GM21825 (cell line): ENCODE measurements at regions not wholly inside any gene's neighbourhood (a gene's known extent, or its start where the extent isn't known, plus 50 kb on each side); places are given as distances from the start of the nearest gene placed in this dataset.

Experiments
- ATAC-seq: cut with Tn5 transposase; IDR thresholded peaks from one replicate; pipeline ENCODE4 v1.9.1; 2021; ENCODE audit warnings: mild to moderate bottlenecking, moderate library complexity; ENCODE audit not compliant: unreplicated experiment

- ATAC-seq = no peak
These were observed 126.7 kb upstream of the AGA start for GRCh38 chr4:177568931-177569330.

GRCh38 chr4:177569434-177569833, 127.2 kb upstream of the AGA start:
- no peak for ATAC-seq

- ATAC-seq = no peak
These were observed 131.3 kb upstream of the AGA start for GRCh38 chr4:177573507-177573906.

GRCh38 chr4:177574446-177574845, 132.2 kb upstream of the AGA start:
- ATAC-seq = no peak

GRCh38 chr4:177579649-177580048, 137.4 kb upstream of the AGA start:
- ATAC-seq = no peak

- no peak for ATAC-seq
These were observed 140.8 kb upstream of the AGA start for GRCh38 chr4:177582992-177583391.

- ATAC-seq = no peak
These were observed 145.8 kb upstream of the AGA start for GRCh38 chr4:177587989-177588388.

- no peak for ATAC-seq
These were observed 153.1 kb upstream of the AGA start for GRCh38 chr4:177595386-177595785.

GRCh38 chr4:177596035-177596434, 153.8 kb upstream of the AGA start:
- ATAC-seq = no peak

- no peak for ATAC-seq
These were observed 154.8 kb upstream of the AGA start for GRCh38 chr4:177596991-177597390.

- ATAC-seq = no peak
These were observed 163.0 kb upstream of the AGA start for GRCh38 chr4:177605252-177605651.

GRCh38 chr4:177607111-177607573, 164.9 kb upstream of the AGA start:
- ATAC-seq = no peak

GRCh38 chr4:177611974-177612664, 169.9 kb upstream of the AGA start:
- no peak for ATAC-seq

- no peak for ATAC-seq
These were observed 170.4 kb upstream of the AGA start for GRCh38 chr4:177612684-177613083.

- no peak for ATAC-seq
These were observed 190.2 kb upstream of the AGA start for GRCh38 chr4:177632481-177632880.

GRCh38 chr4:177638871-177639270, 196.6 kb upstream of the AGA start:
- no peak for ATAC-seq

GRCh38 chr4:177640864-177641263, 198.6 kb upstream of the AGA start:
- no peak for ATAC-seq

GRCh38 chr4:177660223-177660622, 218.0 kb upstream of the AGA start:
- ATAC-seq = no peak

GRCh38 chr4:177667687-177668086, 225.4 kb upstream of the AGA start:
- no peak for ATAC-seq

GRCh38 chr4:177671387-177671786, 229.2 kb upstream of the AGA start:
- ATAC-seq = no peak

GRCh38 chr4:177671845-177672244, 229.6 kb upstream of the AGA start:
- ATAC-seq = no peak

- no peak for ATAC-seq
These were observed 231.8 kb upstream of the AGA start for GRCh38 chr4:177673985-177674489.

- no peak for ATAC-seq
These were observed 238.1 kb upstream of the AGA start for GRCh38 chr4:177680308-177680707.
